Endodermal cell (in vitro differentiated cells): ENCODE measurements at regions not wholly inside any gene's neighbourhood (a gene's known extent, or its start where the extent isn't known, plus 50 kb on each side); places are given as distances from the start of the nearest gene placed in this dataset.

Experiments used
- DNase-seq: peaks from one replicate; pipeline ENCODE4 v3.0.0-alpha.2; 2017
- H3K27ac ChIP-seq: 2 replicates; pipeline ENCODE4 v1.5.1; 2013; ENCODE audit warnings: mild to moderate bottlenecking, low read depth, low read length, moderate library complexity
- H3K27me3 ChIP-seq: 2 replicates; pipeline ENCODE4 v1.6.1; 2013; ENCODE audit warnings: mild to moderate bottlenecking, low read length, moderate library complexity; ENCODE audit not compliant: insufficient read depth, control insufficient read depth, poor library complexity, severe bottlenecking
- H3K36me3 ChIP-seq: 2 replicates; pipeline ENCODE4 v1.7.0; 2013; ENCODE audit warnings: mild to moderate bottlenecking, low read length, moderate library complexity; ENCODE audit not compliant: control insufficient read depth, insufficient read depth
- H3K4me1 ChIP-seq: one replicate; pipeline ENCODE4 v1.7.0; 2013; ENCODE audit warnings: low read length; ENCODE audit not compliant: control insufficient read depth, insufficient read depth
- H3K4me3 ChIP-seq: 2 replicates; pipeline ENCODE4 v1.5.1; 2013; ENCODE audit warnings: mild to moderate bottlenecking, low read length, moderate library complexity
- H3K9ac ChIP-seq: 2 replicates; pipeline ENCODE4 v1.6.1; 2013; ENCODE audit warnings: mild to moderate bottlenecking, low read length, moderate library complexity; ENCODE audit not compliant: poor library complexity, severe bottlenecking; ENCODE audit errors: extremely low read depth
- H3K9me3 ChIP-seq: 2 replicates; pipeline ENCODE4 v1.6.1; 2013; ENCODE audit warnings: mild to moderate bottlenecking, low read length, moderate library complexity; ENCODE audit not compliant: control insufficient read depth
- H3K27ac Mint-ChIP-seq: 2 replicates; pipeline ENCODE4 v1.8.0; 2020; ENCODE audit warnings: mixed read lengths
- H3K27me3 Mint-ChIP-seq: 2 replicates; pipeline ENCODE4 v1.8.0; 2021; ENCODE audit warnings: mild to moderate bottlenecking, mixed read lengths; ENCODE audit not compliant: insufficient read depth
- H3K36me3 Mint-ChIP-seq: 2 replicates; pipeline ENCODE4 v1.8.0; 2020; ENCODE audit warnings: low read depth, mixed read lengths
- H3K4me1 Mint-ChIP-seq: 2 replicates; pipeline ENCODE4 v1.8.0; 2020; ENCODE audit warnings: mixed read lengths
- H3K4me3 Mint-ChIP-seq: 2 replicates; pipeline ENCODE4 v1.8.0; 2020; ENCODE audit warnings: mild to moderate bottlenecking, moderate library complexity, mixed read lengths
- H3K9me3 Mint-ChIP-seq: 2 replicates; pipeline ENCODE4 v1.8.0; 2020; ENCODE audit warnings: mild to moderate bottlenecking, mixed read lengths
- WGBS, 2 experiments: methylation state at CpG; one replicate each; pipeline versions ENCODE4 v1.1.5 to v1.1.7; 2013; ENCODE audit warnings: missing lambda C conversion rate in 2 of 2, mixed read lengths in 1 of 2; ENCODE audit not compliant: insufficient coverage in 1 of 2, insufficient read length in 1 of 2; 5-methylcytosine and 5-hydroxymethylcytosine counted together
- TF ChIP-seq, protein P1 (sequence below): fragments of 200-600 bp; sonication (generic); conservative IDR thresholded peaks from 2 replicates; pipeline ENCODE4 v1.5.0; 2021; ENCODE audit warnings: antibody characterized with exemption, mild to moderate bottlenecking

- Histone ChIP-seq H3K36me3 (no peaks in the 10 kb centered on the region), H3K4me3 (no peak overlapping the region), H3K27ac (no peak overlapping the region), H3K9ac (no peak overlapping the region), H3K27me3 (peaks cover 4% of the 10 kb centered on the region), H3K9me3 (no peaks in the 10 kb centered on the region), H3K4me1 (no peaks in the 10 kb centered on the region)
- TF ChIP-seq, protein P1, sequence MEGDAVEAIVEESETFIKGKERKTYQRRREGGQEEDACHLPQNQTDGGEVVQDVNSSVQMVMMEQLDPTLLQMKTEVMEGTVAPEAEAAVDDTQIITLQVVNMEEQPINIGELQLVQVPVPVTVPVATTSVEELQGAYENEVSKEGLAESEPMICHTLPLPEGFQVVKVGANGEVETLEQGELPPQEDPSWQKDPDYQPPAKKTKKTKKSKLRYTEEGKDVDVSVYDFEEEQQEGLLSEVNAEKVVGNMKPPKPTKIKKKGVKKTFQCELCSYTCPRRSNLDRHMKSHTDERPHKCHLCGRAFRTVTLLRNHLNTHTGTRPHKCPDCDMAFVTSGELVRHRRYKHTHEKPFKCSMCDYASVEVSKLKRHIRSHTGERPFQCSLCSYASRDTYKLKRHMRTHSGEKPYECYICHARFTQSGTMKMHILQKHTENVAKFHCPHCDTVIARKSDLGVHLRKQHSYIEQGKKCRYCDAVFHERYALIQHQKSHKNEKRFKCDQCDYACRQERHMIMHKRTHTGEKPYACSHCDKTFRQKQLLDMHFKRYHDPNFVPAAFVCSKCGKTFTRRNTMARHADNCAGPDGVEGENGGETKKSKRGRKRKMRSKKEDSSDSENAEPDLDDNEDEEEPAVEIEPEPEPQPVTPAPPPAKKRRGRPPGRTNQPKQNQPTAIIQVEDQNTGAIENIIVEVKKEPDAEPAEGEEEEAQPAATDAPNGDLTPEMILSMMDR: no peak
- Mint-ChIP-seq H3K4me1 (no peaks in the 10 kb centered on the region), H3K4me3 (no peak overlapping the region), H3K27me3 (no peaks in the 10 kb centered on the region), H3K36me3 (no peaks in the 10 kb centered on the region), H3K9me3 (no peaks in the 10 kb centered on the region), H3K27ac (no peak overlapping the region)
- WGBS, 2 experiments: 70% methylated on average over 1 of the region's 1 CpG; no CpG with 5 or more reads in 1 of the 2 experiments
- no peak for DNase-seq
These were observed 163.8 kb downstream of the TMEM38B start for GRCh38 chr9:105858006-105858690.

- Mint-ChIP-seq H3K4me3 (no peak overlapping the region), H3K9me3 (no peaks in the 10 kb centered on the region), H3K4me1 (no peaks in the 10 kb centered on the region), H3K27me3 (no peaks in the 10 kb centered on the region), H3K36me3 (no peaks in the 10 kb centered on the region), H3K27ac (no peak overlapping the region)
- H3K27me3 ChIP-seq: peaks cover 4% of the 10 kb centered on the region
- TF ChIP-seq, protein P1: no peak
- H3K9me3 ChIP-seq: no peaks in the 10 kb centered on the region
- H3K4me3 ChIP-seq: no peak overlapping the region
- DNase-seq: no peak
- no peak overlapping the region for H3K9ac ChIP-seq
- no peak overlapping the region for H3K27ac ChIP-seq
- H3K36me3 ChIP-seq: no peaks in the 10 kb centered on the region
- no peaks in the 10 kb centered on the region for H3K4me1 ChIP-seq
These were observed 164.5 kb downstream of the TMEM38B start for GRCh38 chr9:105858877-105859276.

- no peak overlapping the region for H3K27ac Mint-ChIP-seq
- no peaks in the 10 kb centered on the region for H3K4me1 Mint-ChIP-seq
- no peaks in the 10 kb centered on the region for H3K27me3 Mint-ChIP-seq
- no peaks in the 10 kb centered on the region for H3K4me1 ChIP-seq
- DNase-seq: no peak
- no peak overlapping the region for H3K27ac ChIP-seq
- no peaks in the 10 kb centered on the region for H3K36me3 ChIP-seq
- H3K36me3 Mint-ChIP-seq: no peaks in the 10 kb centered on the region
- no peaks in the 10 kb centered on the region for H3K9me3 Mint-ChIP-seq
- H3K27me3 ChIP-seq: peaks cover 4% of the 10 kb centered on the region
- no peak overlapping the region for H3K4me3 Mint-ChIP-seq
- H3K4me3 ChIP-seq: no peak overlapping the region
- TF ChIP-seq, protein P1: no peak
- no peak overlapping the region for H3K9ac ChIP-seq
- H3K9me3 ChIP-seq: no peaks in the 10 kb centered on the region
These were observed 165.2 kb downstream of the TMEM38B start for GRCh38 chr9:105859428-105860091.
